Cardiac fibroblast (primary cell): ENCODE measurements at regions not wholly inside any gene's neighbourhood (a gene's known extent, or its start where the extent isn't known, plus 50 kb on each side); places are given as distances from the start of the nearest gene placed in this dataset.

Experiments
- DNase-seq, 2 donors: peaks; one replicate each; pipeline versions ENCODE4 v3.0.0 to v3.0.0-alpha.2; 2010; ENCODE audit warnings: low read depth in 2 of 2
- H3K4me3 ChIP-seq, 2 donors: replicated peaks in 1 of 2; 1 replicate in 1 of 2; 2 replicates in 1 of 2; pipeline ENCODE4 v1.5.1; 2011; ENCODE audit warnings: low read depth in 2 of 2, low read length in 2 of 2, mild to moderate bottlenecking in 2 of 2, moderate library complexity in 1 of 2
- CTCF ChIP-seq: IDR thresholded peaks from one replicate; pipeline ENCODE4 v1.5.1; 2011; ENCODE audit warnings: low read depth, mild to moderate bottlenecking, low read length, inconsistent platforms

- no peak for TF ChIP-seq CTCF
- DNase-seq, result peak in 1 of 2 donors; percentile 22
- H3K4me3 ChIP-seq, result no peak overlapping the region
Measured at GRCh38 chr3:72043204-72044133, 258.5 kb upstream of the PROK2 start.

- H3K4me3 ChIP-seq, result no peak overlapping the region
- peak; percentile 28 to 77 for DNase-seq
- TF ChIP-seq CTCF, result no peak
Measured at GRCh38 chr3:72042397-72043203, 257.7 kb upstream of the PROK2 start.

- H3K4me3 ChIP-seq, result no peak overlapping the region
- no peak for TF ChIP-seq CTCF
- DNase-seq, result peak in 1 of 2 donors; percentile 44
Measured at GRCh38 chr3:72041511-72041910, 256.6 kb upstream of the PROK2 start.

GRCh38 chr3:72041076-72041475 lies 256.1 kb upstream of the PROK2 start:
- no peak overlapping the region for H3K4me3 ChIP-seq
- DNase-seq, result no peak
- no peak for TF ChIP-seq CTCF

- H3K4me3 ChIP-seq, result no peak overlapping the region
- no peak for TF ChIP-seq CTCF
- no peak for DNase-seq
Measured at GRCh38 chr3:72039677-72040076, 254.7 kb upstream of the PROK2 start.

- no peak for TF ChIP-seq CTCF
- H3K4me3 ChIP-seq, result no peak overlapping the region
- peak; percentile 26 to 88 for DNase-seq
Measured at GRCh38 chr3:72036899-72037298, 252.0 kb upstream of the PROK2 start.
